ENCODE measurements at regions not wholly inside any gene's neighbourhood (a gene's known extent, or its start where the extent isn't known, plus 50 kb on each side); places are given as distances from the start of the nearest gene placed in this dataset.

GRCh38 chr9:102360846-102361245, 622.4 kb upstream of the GRIN3A start:
- TF ChIP-seq CTCF (IDR thresholded peaks at IDR 0.05): no peak
- no peak for TF ChIP-seq POLR2AphosphoS5 (IDR thresholded peaks at IDR 0.05; ENCODE audit: low read depth, low read length)
- TF ChIP-seq RFX5 (IDR thresholded peaks at IDR 0.05; ENCODE audit: low read length): no peak
- no peak for TF ChIP-seq TCF12 (IDR thresholded peaks at IDR 0.05)
- TF ChIP-seq CHD2 (IDR thresholded peaks at IDR 0.05; ENCODE audit: low read length, partially characterized antibody): no peak
- no peak for TF ChIP-seq EP300 (IDR thresholded peaks at IDR 0.05; ENCODE audit: borderline replicate concordance in 1 of 2, low read depth in 1 of 2, low read length in 1 of 2)
- no peak for TF ChIP-seq REST (IDR thresholded peaks at IDR 0.05; ENCODE audit: low read depth, low read length)
- TF ChIP-seq ZBTB33 (IDR thresholded peaks at IDR 0.05; ENCODE audit: borderline replicate concordance, low read depth): no peak
- no peak for TF ChIP-seq USF2 (IDR thresholded peaks at IDR 0.05; ENCODE audit: borderline replicate concordance, low read depth, low read length)
- no peak for TF ChIP-seq IRF3 (IDR thresholded peaks at IDR 0.05; ENCODE audit: low read depth, low read length)
- TF ChIP-seq NFIC (IDR thresholded peaks at IDR 0.05; ENCODE audit: borderline replicate concordance): no peak
- no peak for TF ChIP-seq SIN3A (IDR thresholded peaks at IDR 0.05; ENCODE audit: borderline replicate concordance, low read depth, low read length)
- TF ChIP-seq RXRA (IDR thresholded peaks at IDR 0.05; ENCODE audit: borderline replicate concordance, low read depth): no peak
- no peak for TF ChIP-seq YY1 (IDR thresholded peaks at IDR 0.05; ENCODE audit: low read depth)
- TF ChIP-seq JUND (IDR thresholded peaks at IDR 0.05): no peak
- no peaks in the 10 kb centered on the region for H3K27me3 ChIP-seq (ENCODE audit: insufficient read depth)
- H3K27ac ChIP-seq (ENCODE audit: low read depth in 2 of 2, low read length in 1 of 2): no peak overlapping the region
- no peaks in the 10 kb centered on the region for H4K20me1 ChIP-seq (ENCODE audit: insufficient read depth)
- H3K9me3 ChIP-seq: no peaks in the 10 kb centered on the region
- H3K79me2 ChIP-seq (ENCODE audit: insufficient read depth): no peaks in the 10 kb centered on the region
- POLR2A ChIA-PET: no interaction called here
- no peak for DNase-seq
- no peak overlapping the region for H3K4me2 ChIP-seq
- CTCF ChIA-PET: no interaction called here
- no peak overlapping the region for H2AFZ ChIP-seq (ENCODE audit: low read depth)
- H3F3A ChIP-seq (replicated peaks; ENCODE audit: insufficient read depth): no peaks in the 10 kb centered on the region
- no peak overlapping the region for H3K4me3 ChIP-seq (ENCODE audit: low read depth in 2 of 2, low read length in 1 of 2)
- no peaks in the 10 kb centered on the region for H3K4me1 ChIP-seq (ENCODE audit: control insufficient read depth in 1 of 2, insufficient read depth in 2 of 2, low read depth in 1 of 2, low read length in 1 of 2)
- no peaks in the 10 kb centered on the region for H3K36me3 ChIP-seq (replicated peaks in 1 of 2; ENCODE audit: control insufficient read depth in 1 of 2, insufficient read depth in 2 of 2, low read length in 1 of 2)
- no peak overlapping the region for H3K9ac ChIP-seq
- H3K9me2 ChIP-seq: no peaks in the 10 kb centered on the region
- 0% methylated on average over 1 of the region's 1 CpG for WGBS (ENCODE audit: low lambda C conversion rate)
